HG03342 (cell line): ENCODE measurements at regions not wholly inside any gene's neighbourhood (a gene's known extent, or its start where the extent isn't known, plus 50 kb on each side); places are given as distances from the start of the nearest gene placed in this dataset.
"Not testable (repeated sequence)": the region's sequence is repeated elsewhere in the genome, so short reads cannot be mapped to it uniquely, and the experiment has no call there.

Experiments used
- ATAC-seq: cut with Tn5 transposase; IDR thresholded peaks from one replicate; pipeline ENCODE4 v1.9.1; 2021; ENCODE audit warnings: mild to moderate bottlenecking, moderate library complexity; ENCODE audit not compliant: unreplicated experiment

DNA sequence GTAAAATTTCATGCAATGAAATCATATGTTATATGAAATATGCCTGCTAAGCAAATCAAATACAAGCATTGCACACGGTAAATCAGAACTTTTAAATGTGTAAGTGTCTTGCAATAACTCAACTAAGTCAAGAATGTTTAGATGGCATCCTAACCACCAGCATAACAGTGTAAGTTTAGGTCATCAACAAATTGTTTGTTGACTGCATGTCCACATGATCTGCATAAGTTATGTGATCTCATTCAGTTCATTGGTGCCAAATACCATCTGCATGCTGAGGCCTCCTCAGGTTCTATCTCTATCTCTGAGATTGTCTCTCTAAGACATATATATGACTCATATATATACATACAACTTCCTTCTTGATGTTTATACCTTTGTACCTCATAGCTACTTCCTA lies 159.6 kb upstream of the STK32A start:
- ATAC-seq = no peak

- no peak for ATAC-seq
These were observed 154.4 kb upstream of the STK32A start for GRCh38 chr5:147080391-147080790.

DNA sequence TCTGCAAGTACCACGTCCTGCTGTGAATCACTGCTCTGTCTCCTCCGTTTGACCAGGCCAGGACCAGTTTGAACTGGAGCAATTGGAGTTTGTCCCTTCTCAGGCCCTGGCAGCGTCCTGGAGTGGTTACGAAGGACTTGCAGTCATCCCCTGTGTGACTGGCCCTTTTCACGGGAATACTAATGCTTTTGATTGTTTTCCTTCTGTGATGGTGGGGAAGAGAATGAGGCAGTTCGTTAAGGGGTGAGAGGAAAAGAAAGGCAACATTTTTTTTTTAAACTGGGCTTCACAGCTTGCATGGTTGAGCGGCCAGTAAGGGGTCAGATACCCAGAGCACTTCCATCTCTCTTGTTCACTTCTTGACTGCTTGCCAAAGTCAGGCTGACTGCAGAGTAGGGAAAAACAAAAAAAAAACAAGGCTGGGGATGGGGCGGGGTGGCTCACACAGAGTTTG lies 153.5 kb upstream of the STK32A start:
- no peak for ATAC-seq

DNA sequence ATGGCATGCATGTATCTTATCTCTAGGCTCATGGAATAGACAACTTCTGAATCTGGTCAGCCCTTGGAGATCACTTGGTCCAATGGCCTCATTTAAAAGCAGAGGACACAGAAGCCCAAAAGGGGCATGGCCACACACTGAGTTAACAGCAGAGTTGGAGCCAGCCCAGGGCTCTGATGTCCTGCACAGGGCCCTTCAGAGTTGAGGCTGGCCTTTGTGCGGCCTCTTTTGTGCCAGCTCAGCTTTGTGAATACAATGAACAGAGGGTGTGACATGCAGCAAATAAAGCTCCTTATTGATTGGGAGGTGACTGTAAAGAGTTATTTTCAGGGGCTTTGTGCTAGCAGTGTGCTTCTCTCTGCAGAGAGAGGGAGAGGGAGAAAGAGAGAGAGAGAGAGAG lies 150.1 kb upstream of the STK32A start:
- ATAC-seq = no peak

GRCh38 chr5:147085409-147085808 lies 149.4 kb upstream of the STK32A start:
- no peak for ATAC-seq

DNA sequence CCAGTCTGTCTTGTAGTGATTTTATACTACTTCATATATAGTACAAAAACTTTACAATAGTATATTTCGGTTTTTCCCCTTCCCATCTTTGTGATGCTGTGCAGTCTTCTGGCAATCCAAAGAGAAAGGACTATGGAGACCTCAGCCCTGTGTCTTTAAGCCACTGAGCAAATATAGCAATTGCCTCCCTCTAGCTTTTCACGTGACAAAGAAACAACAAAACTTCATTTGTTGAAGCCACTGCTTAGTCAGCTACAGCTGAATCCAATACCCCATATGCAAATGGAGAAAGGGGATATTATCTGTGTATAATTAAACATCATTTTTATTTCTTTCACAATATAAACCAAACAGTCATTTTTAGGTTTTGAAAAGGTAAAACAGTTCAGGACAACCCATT lies 142.8 kb upstream of the STK32A start:
- ATAC-seq = no peak

DNA sequence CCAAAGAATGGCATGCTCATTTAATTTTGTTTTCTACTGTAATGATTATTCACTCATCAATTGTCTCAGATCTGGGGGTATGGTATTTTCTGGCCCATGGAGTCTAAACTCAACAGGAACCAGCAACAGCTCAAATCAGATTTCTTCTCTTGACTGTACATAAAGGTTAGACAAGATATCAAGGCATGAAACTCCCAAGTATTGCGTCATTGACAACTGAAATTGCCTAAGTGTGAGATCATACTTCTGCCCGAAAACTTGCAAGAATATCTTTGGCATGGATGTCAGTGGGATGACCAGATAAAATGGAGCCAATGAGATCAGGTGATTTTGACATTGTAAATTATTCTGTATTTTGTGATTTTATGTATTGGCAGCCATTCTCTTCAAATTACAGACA lies 141.7 kb upstream of the STK32A start:
- no peak for ATAC-seq

GRCh38 chr5:147095740-147096139 lies 139.1 kb upstream of the STK32A start:
- no peak for ATAC-seq

GRCh38 chr5:147098233-147098790 lies 136.5 kb upstream of the STK32A start:
- peak; percentile 74 for ATAC-seq

- ATAC-seq = no peak
These were observed 133.0 kb upstream of the STK32A start for GRCh38 chr5:147101659-147102369.

- no peak for ATAC-seq
These were observed 121.9 kb upstream of the STK32A start for GRCh38 chr5:147112899-147113298.

GRCh38 chr5:147113967-147114366 lies 120.9 kb upstream of the STK32A start:
- no peak for ATAC-seq

GRCh38 chr5:147139759-147140158 lies 95.1 kb upstream of the STK32A start:
- not testable (repeated sequence) for ATAC-seq

DNA sequence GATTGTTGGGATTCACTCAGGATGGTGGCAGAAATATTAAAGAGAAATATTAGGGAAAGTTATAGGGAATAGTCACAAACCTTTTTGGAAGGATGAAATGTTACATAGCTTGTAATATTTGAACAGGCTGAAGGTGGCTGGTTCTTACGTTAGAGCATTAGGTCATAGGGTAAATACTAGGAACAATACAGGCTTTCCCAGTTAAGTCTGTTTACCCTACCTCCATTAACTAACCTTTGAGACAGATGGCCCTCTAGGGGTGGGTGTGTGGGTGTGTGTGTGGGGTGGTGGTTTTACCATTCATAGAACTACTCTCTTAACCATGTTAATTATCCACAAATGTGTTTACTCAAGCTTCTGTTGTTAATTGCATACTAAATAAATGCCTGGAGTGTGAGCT lies 94.3 kb upstream of the STK32A start:
- no peak for ATAC-seq

- not testable (repeated sequence) for ATAC-seq
These were observed 93.2 kb upstream of the STK32A start for GRCh38 chr5:147141580-147141979.

DNA sequence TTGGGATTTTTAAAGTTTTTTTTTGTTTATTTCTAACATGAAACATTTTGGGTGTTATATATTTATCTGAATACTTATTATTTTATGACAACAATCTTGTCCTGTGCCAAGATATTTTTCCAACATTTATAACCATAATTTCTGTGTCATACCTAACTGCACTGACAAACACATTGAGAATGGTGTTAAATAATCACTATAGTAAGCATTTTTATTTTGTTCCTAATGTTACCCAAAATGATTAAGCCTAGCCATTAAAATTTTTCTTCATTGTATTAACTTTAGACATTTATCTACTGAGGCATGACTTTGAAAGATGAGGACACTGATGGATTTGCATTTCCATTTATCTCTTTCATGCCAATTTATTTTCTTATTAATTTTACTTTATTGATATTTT lies 91.6 kb upstream of the STK32A start:
- ATAC-seq = no peak

GRCh38 chr5:147145328-147145727 lies 89.5 kb upstream of the STK32A start:
- ATAC-seq = no peak

DNA sequence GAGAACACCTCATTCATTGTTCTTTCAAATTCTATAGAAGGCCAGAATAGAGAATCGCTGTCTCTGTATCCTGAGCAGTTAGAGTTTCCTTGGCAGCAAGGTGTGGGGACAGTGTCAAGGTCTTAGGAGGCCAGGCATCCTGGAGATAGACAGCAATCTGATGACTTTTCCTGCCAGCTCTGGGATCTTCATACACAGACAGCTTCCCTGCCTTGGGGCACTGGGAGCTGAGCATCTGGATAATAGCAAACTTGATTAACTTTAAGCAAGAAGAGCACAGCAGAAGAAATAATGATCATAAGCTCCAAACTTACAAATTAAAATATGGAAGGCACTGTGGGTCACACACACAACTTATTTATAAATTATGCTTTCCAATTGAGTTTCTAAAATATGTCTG lies 86.1 kb upstream of the STK32A start:
- ATAC-seq = no peak

DNA sequence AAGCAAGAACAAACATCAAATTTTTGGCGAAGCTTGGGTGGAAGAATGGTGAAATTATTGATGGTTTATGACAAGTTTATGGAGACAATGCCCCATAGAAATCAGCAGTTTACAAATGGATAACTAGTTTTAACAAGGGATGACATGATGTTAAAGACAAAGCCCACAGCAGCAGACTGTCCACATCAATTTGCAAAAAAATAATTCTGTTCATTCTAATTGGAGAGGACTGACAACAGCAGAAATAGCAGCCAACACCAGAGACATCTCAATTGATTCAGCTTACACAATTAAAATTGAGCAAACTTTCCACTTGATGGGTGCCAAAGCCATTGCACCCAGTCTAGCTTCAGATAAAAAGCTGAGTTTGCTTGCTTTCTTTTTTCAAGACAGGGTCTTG lies 82.7 kb upstream of the STK32A start:
- ATAC-seq = no peak

- no peak for ATAC-seq
These were observed 80.0 kb upstream of the STK32A start for GRCh38 chr5:147154809-147155208.

DNA sequence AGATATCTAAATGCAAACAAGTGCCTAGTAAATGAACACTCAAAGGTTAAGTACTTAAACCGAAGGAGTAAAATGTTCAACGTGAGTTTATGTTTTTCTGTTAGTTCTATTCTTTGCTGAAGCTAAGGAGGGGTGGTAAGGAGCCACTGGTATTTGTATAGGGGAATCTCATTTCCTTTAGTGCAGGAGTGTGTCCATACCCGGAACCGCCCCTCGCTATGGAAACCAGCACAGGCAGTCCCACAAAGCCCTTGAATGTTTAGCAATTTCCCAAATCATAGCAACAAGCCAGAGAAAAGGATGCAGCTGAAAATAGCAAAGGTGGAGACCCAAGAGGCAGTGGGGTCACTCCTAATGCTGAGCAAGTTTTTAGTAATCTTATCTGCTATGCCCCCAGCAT lies 78.8 kb upstream of the STK32A start:
- no peak for ATAC-seq

DNA sequence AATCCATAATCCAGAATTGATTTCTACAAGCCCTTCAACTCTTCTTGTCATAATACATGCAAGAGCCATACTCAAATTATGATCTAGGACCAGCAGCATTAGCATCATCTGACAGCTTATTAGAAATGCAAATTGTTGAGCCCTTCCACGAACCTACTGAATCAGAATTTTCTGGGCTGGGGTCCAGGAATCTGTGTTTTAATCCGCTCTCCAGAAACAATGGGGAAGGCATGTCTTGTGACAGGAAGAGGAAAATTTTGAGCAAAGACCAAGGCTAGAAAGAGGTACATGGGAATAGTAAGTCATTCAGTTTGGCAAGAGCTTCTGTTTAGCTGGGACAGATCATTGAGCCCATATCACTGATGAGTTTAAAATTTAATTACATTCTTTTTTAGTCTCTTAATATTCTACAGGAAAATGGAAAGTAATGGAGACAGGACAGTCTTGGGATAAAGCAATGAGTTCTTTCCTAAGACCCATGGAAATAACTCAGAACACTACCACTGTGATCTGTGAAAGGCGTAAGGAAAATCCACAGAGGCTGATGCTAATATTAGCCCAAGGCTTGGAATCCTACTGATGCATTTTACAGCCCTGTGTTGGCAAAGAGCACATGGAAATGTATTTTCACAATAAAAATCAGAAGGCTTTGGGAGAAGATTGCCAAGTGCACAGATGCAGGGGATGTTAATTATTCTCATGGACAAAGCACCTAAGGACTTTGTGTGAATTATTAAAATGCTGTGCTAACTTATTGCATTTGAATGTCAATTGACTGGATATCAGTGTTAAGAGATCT lies 73.7 kb upstream of the STK32A start:
- ATAC-seq = no peak
